GM21423 (cell line): ENCODE measurements at regions not wholly inside any gene's neighbourhood (a gene's known extent, or its start where the extent isn't known, plus 50 kb on each side); places are given as distances from the start of the nearest gene placed in this dataset.
"Not testable (repeated sequence)": the region's sequence is repeated elsewhere in the genome, so short reads cannot be mapped to it uniquely, and the experiment has no call there.

Source experiments
- ATAC-seq: cut with Tn5 transposase; IDR thresholded peaks from one replicate; pipeline ENCODE4 v1.9.1; 2021; ENCODE audit warnings: mild to moderate bottlenecking, moderate library complexity; ENCODE audit not compliant: unreplicated experiment

DNA sequence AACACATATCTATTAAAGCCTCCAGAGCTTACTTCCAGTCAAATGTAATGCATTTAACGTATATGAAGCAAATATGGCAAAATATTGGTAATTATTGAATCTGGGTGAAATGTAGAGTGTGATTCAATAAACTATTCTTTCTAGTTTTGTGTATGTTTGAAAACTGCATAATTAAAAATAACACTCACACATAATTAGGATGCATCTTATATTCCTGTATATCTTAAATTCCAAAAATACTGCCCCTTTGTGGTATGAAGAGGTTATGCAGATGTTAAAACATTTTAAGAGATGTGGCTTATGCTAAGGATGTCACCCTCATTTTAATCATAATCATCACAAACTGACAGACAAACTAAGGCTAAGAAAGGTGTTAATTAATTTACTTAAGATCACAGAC is 182.9 kb downstream of the COX18 start:
- no peak for ATAC-seq

GRCh38 chr4:72884225-72884624 is 185.3 kb downstream of the COX18 start:
- ATAC-seq, result not testable (repeated sequence)

GRCh38 chr4:72876946-72877345 is 192.6 kb downstream of the COX18 start:
- no peak for ATAC-seq

DNA sequence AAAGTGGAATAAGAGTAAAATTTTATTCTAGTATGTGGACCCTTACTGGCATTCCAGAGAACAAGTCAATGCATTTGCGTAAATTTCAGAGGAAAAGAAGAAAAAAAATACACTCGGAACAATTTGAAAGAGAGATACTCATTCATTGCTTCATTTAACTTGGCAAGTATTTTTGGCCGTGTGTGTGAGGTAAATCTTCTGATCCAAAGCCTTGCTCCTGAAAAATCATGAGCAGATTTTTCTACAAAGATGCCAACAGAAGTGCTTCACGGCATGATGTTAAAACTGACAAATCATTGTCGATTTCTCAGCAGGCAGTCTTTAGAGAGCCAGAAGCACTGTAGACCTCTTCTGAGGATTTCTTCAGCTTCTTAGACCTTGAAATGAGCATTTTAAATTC is 194.0 kb downstream of the COX18 start:
- ATAC-seq, result no peak

DNA sequence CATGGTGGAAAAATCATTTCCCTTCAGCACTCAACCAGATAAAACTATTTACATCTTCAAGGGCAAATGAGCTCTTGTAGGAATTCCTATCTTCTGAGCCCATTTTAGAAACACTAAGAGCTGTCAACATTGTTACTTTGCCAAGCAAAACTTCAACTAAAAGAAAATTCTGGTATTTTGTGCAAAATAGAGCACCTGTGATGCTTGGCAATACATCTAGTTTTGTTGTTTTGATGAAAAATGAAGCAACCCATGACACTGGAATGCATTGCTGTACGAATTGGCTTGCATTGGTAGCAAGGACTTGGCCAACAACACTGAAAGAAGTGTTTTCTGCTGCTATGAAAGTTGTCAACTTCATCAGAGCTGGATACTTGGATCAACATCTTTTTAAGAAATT is 194.4 kb downstream of the COX18 start:
- no peak for ATAC-seq

DNA sequence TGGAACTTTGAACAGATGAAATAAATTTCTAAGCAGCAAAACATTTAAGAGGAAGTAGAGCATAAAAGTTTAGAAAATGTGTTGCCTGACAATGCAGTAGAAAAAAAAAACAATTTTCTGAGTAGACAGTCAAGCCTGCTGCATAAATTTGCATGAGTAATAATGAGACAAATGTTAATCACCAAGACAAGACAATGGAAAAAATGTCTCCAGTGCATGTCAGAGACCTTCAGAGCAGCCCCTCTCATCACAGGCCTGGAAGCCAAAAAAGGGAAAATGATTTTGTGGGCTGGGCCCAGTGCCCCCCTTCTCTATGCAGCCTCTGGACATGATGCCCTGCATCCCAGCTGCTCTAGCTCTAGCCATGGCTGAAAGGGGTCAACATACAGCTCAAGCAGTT is 204.6 kb downstream of the COX18 start:
- no peak for ATAC-seq

- ATAC-seq, result not testable (repeated sequence)
Measured at GRCh38 chr4:72864277-72864676, 205.2 kb downstream of the COX18 start.

- ATAC-seq, result no peak
Measured at GRCh38 chr4:72860766-72861165, 208.8 kb downstream of the COX18 start.

DNA sequence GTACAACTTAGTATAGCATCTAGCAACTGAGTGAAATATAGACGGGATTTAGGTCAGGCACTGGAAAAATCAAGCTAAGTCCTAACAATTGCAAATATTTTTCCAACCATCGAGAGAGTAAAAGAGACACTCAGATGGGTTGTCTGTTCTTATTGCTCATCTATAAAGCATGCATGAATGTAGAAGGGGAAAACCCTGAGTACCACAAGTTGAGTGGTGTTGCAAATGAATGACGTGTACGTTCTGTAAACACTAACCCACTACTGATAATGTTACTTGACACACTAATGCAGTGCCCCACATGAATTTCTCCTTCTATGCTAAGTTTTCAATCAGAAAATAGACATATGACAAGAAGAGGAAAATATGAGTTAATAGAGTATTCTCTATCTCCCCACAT is 211.2 kb downstream of the COX18 start:
- no peak for ATAC-seq

GRCh38 chr4:72857787-72858186 is 211.7 kb downstream of the COX18 start:
- ATAC-seq, result no peak

- no peak for ATAC-seq
Measured at GRCh38 chr4:72857216-72857615, 212.3 kb downstream of the COX18 start.

GRCh38 chr4:72846280-72847111 is 223.0 kb downstream of the COX18 start:
- ATAC-seq, result no peak

DNA sequence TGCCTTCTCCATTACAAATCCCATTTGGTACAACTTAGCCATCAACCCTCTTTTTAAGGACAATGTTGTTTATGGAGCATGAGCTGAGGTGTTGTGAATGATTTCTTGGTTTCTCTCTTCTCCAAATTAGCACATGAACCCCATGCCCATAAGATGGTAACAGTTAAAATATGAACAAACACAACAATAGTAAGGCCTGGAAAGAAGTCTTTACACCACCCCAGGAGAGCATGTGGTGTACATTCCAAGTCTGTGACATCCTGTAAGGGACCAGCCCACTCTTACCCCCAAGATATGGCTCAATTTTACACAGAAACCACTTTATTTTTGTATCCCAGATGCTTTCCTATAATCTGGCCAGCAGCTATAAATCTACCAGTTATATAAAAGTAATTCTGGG is 226.1 kb downstream of the COX18 start:
- no peak for ATAC-seq

- ATAC-seq, result no peak
Measured at GRCh38 chr4:72842323-72842722, 227.2 kb downstream of the COX18 start.

GRCh38 chr4:72840166-72840565 is 229.3 kb downstream of the COX18 start:
- ATAC-seq, result not testable (repeated sequence)

GRCh38 chr4:72828864-72829263 is 240.7 kb downstream of the COX18 start:
- ATAC-seq, result no peak

DNA sequence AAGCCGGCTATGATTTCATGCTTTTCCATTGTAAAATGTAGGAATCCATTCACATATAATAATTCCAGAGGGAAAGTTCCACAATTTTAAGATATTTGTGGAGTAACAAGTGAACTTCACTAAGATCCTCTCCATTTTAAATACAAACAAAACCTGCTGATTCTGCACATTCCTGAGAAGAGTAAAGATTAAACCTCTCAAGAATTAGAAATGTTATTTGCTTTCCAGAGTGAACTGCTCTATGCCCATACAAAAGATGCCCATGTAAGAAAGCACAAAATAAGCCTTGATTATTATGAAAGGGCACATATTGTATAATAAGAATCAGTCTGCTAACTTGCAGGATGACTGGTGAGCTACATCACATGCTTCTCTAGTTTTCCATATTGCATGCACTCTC is 241.5 kb downstream of the COX18 start:
- ATAC-seq, result no peak

DNA sequence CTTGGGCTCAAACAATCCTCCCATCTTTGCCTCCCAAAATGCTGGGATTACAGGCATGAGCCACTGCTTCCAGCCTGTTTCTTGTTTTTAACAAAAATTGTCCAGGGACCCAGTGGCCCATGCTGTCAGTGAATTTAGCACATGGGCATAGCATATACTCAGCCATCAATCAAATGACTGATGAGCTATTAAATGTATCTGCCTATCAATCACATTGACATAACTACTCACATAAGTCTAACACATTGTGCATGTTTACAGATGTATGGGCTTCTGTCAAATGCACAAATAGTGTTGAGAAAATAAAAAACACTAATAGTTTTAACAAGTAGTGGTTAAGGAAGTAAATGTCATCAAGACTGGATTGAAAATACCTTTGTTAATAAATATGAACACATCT is 249.4 kb downstream of the COX18 start:
- ATAC-seq, result no peak

DNA sequence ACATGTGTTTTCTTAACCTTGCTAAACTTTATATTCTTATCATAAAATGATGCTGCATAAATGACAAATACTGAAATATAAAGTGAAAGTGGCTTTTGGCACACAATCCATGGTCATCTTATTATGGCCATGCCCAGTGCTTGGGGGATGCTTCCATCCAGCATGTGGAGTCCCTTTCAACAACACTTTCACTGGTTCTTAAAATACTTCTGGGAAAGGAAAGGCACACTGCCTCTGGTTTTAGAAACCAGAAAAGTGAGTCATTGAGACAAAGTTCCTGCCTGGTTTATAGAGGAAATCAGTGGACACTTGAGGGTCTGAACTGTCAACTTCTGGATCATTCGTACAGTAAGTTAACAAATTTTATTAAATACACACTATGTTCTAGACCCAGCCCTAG is 248.0 kb upstream of the ADAMTS3 start:
- no peak for ATAC-seq

DNA sequence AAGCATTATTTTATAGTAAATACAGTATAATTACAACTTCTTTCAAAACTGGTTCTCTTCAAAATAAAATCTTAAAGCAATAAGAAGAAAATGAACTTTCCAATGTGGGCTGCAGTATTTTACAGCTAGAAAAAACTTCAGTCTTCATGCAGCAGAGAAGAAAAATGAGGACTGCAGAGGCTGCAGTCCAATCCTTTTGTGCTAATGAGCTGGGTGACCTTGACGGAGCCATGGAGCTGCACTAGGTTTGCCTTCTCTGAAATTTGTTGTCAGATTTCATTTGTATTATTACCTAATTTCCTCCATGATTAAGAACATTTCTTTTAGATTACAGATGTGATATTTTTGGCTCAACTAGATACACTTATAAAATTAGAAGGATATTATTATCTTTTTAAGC is 245.2 kb upstream of the ADAMTS3 start:
- ATAC-seq, result no peak

DNA sequence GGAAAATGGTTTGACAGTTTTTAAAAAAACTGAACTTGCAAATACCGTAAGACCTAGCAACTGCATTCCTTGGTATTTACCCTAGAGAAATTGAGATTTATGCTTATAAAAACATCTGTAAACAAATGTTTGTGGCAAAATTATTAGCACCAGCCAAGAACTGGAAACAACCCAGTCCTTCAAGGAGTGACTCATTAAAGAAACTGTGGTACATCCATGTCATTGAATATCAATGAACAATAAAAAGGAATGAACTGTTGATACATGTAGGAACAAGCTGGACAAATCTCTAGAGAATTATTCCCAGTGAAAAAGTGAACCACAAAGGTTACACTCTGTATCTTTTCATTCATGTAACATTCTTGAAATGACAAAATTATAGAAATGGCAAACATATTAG is 240.2 kb upstream of the ADAMTS3 start:
- no peak for ATAC-seq

- ATAC-seq, result no peak
Measured at GRCh38 chr4:72805284-72805683, 236.3 kb upstream of the ADAMTS3 start.

DNA sequence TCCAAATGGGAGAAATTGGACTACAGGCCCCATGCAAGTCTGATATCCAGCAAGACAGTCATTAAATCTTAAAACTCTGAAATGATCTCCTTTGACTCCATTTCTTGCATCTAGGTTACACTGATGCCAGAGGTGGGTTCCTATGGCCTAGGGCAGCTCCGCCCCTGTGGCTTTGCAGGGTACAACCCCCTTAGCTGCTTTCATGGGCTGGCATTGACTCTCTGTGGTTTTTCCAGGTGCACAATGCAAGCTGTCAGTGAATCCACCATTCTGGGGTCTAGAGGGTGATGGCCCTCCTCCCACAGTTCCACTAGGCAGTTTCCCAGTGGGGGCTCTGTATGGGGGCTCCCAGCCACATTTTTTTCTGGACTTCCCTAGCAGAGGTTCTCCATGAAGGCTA is 228.5 kb upstream of the ADAMTS3 start:
- ATAC-seq, result no peak
